ENCODE measurements at regions not wholly inside any gene's neighbourhood (a gene's known extent, or its start where the extent isn't known, plus 50 kb on each side); places are given as distances from the start of the nearest gene placed in this dataset.

DNA sequence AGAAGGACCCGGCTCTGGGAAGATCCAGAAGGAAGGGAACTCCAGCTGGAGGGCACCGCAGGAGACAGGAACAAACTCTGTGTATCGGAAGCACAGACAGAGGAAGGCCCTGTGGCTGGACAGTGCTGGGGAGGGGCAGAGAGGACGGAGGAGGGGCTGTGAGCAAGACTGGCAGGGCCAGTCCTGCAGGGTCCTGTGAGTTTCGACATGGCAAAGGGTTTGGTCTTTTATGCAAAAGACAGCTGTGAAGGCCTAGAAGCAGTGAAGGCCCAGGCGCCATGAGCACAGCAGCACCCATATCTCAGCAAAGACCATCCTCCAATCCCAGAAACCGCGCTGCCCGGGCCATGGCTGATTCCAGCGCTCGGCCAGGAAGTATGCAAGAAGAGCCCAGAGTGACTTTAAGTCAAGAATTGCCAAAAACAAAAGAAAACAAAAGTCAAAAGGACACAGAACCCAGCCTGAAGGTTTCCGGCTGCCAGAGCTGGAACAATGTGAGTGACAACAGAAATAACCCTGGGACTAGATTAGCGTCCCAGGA lies 126.5 kb downstream of the NCOR2 start:
- TF ChIP-seq, protein P1, sequence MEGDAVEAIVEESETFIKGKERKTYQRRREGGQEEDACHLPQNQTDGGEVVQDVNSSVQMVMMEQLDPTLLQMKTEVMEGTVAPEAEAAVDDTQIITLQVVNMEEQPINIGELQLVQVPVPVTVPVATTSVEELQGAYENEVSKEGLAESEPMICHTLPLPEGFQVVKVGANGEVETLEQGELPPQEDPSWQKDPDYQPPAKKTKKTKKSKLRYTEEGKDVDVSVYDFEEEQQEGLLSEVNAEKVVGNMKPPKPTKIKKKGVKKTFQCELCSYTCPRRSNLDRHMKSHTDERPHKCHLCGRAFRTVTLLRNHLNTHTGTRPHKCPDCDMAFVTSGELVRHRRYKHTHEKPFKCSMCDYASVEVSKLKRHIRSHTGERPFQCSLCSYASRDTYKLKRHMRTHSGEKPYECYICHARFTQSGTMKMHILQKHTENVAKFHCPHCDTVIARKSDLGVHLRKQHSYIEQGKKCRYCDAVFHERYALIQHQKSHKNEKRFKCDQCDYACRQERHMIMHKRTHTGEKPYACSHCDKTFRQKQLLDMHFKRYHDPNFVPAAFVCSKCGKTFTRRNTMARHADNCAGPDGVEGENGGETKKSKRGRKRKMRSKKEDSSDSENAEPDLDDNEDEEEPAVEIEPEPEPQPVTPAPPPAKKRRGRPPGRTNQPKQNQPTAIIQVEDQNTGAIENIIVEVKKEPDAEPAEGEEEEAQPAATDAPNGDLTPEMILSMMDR (IDR thresholded peaks at IDR 0.05; ENCODE audit: unreplicated experiment), result no peak
- intact Hi-C loops (cut with micrococcal nuclease; ENCODE audit: unreplicated experiment), result no loop called here
- Mint-ChIP-seq H3K4me3 (ENCODE audit: low read depth, unreplicated experiment) (no peak overlapping the region), H3K4me1 (ENCODE audit: low read depth, unreplicated experiment) (peaks cover 24% of the 10 kb centered on the region), H3K36me3 (ENCODE audit: insufficient read depth, unreplicated experiment) (peaks cover 39% of the 10 kb centered on the region), H3K27ac (ENCODE audit: unreplicated experiment) (no peak overlapping the region), H3K9me3 (ENCODE audit: low read depth, unreplicated experiment) (no peaks in the 10 kb centered on the region), H3K27me3 (ENCODE audit: unreplicated experiment) (no peaks in the 10 kb centered on the region)
- no peak for DNase-seq
- no TSS peak for BruUV-seq (replicated peaks)
- CTCF ChIA-PET, result no interaction called here

DNA sequence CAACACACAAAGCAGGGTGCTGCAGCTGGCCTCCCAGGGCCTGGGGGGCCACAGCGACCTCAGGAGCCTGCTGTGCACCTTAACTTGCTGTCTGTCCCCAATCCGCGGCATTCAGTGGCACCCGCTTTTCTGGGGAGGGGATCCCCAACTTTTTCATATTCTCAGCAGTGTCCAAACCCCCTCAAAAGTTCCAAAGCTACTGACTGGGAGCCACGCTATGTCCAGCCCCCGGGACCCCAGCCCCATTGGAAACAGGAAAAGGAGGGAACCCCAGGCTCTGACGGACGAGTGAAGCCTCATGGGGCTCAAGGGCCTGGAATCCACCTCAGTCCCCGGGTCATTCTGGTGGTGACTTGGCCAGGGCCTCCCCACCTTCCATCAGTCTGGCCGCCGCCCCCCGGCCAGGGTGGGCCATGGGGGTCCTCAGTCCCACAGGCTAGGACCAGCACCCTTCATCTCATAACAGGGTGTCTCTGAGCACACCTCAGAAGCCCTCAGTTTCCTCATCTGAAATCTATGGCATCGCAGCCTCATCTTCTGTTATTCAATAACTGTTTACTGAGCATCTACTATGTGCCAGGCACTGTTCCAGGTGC lies 127.3 kb downstream of the NCOR2 start:
- no peak overlapping the region for H3K27ac Mint-ChIP-seq (ENCODE audit: unreplicated experiment)
- CTCF ChIA-PET, result no interaction called here
- H3K36me3 Mint-ChIP-seq (ENCODE audit: insufficient read depth, unreplicated experiment), result peaks cover 39% of the 10 kb centered on the region
- intact Hi-C loops (cut with micrococcal nuclease; ENCODE audit: unreplicated experiment), result no loop called here
- DNase-seq, result no peak
- H3K4me3 Mint-ChIP-seq (ENCODE audit: low read depth, unreplicated experiment), result no peak overlapping the region
- H3K27me3 Mint-ChIP-seq (ENCODE audit: unreplicated experiment), result no peaks in the 10 kb centered on the region
- H3K4me1 Mint-ChIP-seq (ENCODE audit: low read depth, unreplicated experiment), result peaks cover 24% of the 10 kb centered on the region
- TF ChIP-seq, protein P1 (IDR thresholded peaks at IDR 0.05; ENCODE audit: unreplicated experiment), result no peak
- H3K9me3 Mint-ChIP-seq (ENCODE audit: low read depth, unreplicated experiment), result no peaks in the 10 kb centered on the region
- BruUV-seq (replicated peaks), result no TSS peak

GRCh38 chr12:124438437-124439056 lies 128.9 kb downstream of the NCOR2 start:
- TF ChIP-seq, protein P1 (IDR thresholded peaks at IDR 0.05; ENCODE audit: unreplicated experiment), result no peak
- H3K27me3 Mint-ChIP-seq (ENCODE audit: unreplicated experiment), result no peaks in the 10 kb centered on the region
- CTCF ChIA-PET, result no interaction called here
- peaks cover 33% of the 10 kb centered on the region for H3K36me3 Mint-ChIP-seq (ENCODE audit: insufficient read depth, unreplicated experiment)
- no peak overlapping the region for H3K4me3 Mint-ChIP-seq (ENCODE audit: low read depth, unreplicated experiment)
- intact Hi-C loops (cut with micrococcal nuclease; ENCODE audit: unreplicated experiment), result no loop called here
- no peak overlapping the region for H3K27ac Mint-ChIP-seq (ENCODE audit: unreplicated experiment)
- H3K9me3 Mint-ChIP-seq (ENCODE audit: low read depth, unreplicated experiment), result no peaks in the 10 kb centered on the region
- DNase-seq, result peak; percentile 42
- peaks cover 16% of the 10 kb centered on the region for H3K4me1 Mint-ChIP-seq (ENCODE audit: low read depth, unreplicated experiment)
- no TSS peak for BruUV-seq (replicated peaks)

GRCh38 chr12:124437617-124438436 lies 129.6 kb downstream of the NCOR2 start:
- TF ChIP-seq, protein P1 (IDR thresholded peaks at IDR 0.05; ENCODE audit: unreplicated experiment), result no peak
- CTCF ChIA-PET, result no interaction called here
- BruUV-seq (replicated peaks), result no TSS peak
- no peaks in the 10 kb centered on the region for H3K9me3 Mint-ChIP-seq (ENCODE audit: low read depth, unreplicated experiment)
- peaks cover 16% of the 10 kb centered on the region for H3K4me1 Mint-ChIP-seq (ENCODE audit: low read depth, unreplicated experiment)
- H3K27me3 Mint-ChIP-seq (ENCODE audit: unreplicated experiment), result no peaks in the 10 kb centered on the region
- no peak overlapping the region for H3K4me3 Mint-ChIP-seq (ENCODE audit: low read depth, unreplicated experiment)
- intact Hi-C loops (cut with micrococcal nuclease; ENCODE audit: unreplicated experiment), result no loop called here
- peaks cover 29% of the 10 kb centered on the region for H3K36me3 Mint-ChIP-seq (ENCODE audit: insufficient read depth, unreplicated experiment)
- H3K27ac Mint-ChIP-seq (ENCODE audit: unreplicated experiment), result no peak overlapping the region
- DNase-seq, result no peak
